Iris pigment epithelial cell (primary cell): ENCODE measurements at regions not wholly inside any gene's neighbourhood (a gene's known extent, or its start where the extent isn't known, plus 50 kb on each side); places are given as distances from the start of the nearest gene placed in this dataset.

Experiments
- DNase-seq: peaks from one replicate; pipeline ENCODE4 v3.0.0-alpha.2; 2011; ENCODE audit warnings: low read depth

DNA sequence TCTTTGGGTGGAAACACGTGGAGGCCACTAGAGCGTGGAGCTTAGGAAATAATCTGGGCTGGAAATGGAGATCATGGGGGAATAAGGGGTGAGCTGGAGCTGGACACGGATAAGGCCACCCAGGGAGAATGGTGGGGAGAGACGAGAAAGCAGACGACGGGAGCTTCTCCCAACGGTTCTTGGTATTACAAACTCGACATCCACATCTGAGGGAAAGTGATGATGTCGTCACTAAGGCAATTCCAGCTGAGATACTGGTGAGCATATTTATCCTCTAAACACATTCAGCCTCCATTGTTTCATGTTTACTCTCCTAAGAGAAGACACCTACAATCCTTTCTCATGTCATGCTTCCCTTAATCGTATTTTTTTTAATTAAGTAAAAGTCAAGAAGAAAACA lies 50.2 kb upstream of the SNX9 start:
- DNase-seq, result no peak
